ENCODE measurements at regions not wholly inside any gene's neighbourhood (a gene's known extent, or its start where the extent isn't known, plus 50 kb on each side); places are given as distances from the start of the nearest gene placed in this dataset.
"Not testable (repeated sequence)": the region's sequence is repeated elsewhere in the genome, so short reads cannot be mapped to it uniquely, and the experiment has no call there.

DNA sequence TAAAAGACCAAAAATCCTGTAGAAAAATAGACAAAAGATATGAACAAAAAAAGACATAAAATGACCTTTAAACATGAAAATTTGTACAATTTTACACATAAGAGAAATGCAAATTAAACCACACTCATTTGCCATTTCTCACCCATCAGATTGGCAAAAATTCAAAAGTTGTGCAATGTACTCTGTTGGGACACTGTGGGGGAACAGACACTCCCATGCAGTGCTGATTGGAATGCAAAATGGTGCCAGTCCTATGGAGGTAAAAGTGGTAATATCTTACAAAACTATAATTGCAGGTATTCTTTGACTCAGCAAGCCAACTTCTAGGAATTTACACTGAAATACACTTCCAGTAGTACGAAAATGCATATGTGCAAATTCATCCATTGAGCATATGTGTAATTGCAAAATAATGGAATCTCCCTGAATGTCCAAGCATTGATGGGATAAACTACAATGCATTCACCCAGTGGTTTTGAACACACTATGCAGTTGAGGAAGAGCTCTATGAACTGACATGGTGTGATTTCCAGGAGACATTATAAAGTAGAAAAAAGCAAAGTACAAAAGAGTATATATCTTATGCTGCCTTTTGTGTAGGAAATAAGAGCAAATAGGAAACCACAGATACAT, 201.8 kb upstream of the ZNF521 start:
- H3K4me1 Mint-ChIP-seq = no peaks in the 10 kb centered on the region
- ATAC-seq (ENCODE audit: low read depth) (no peak), DNase-seq (ENCODE audit: low spot score in 2 of 2) (no peak)
- no peak overlapping the region for H3K27ac Mint-ChIP-seq
- no peak overlapping the region for H3K4me3 Mint-ChIP-seq
- H3K27me3 Mint-ChIP-seq = no peaks in the 10 kb centered on the region
- no peaks in the 10 kb centered on the region for H3K9me3 Mint-ChIP-seq
- no peaks in the 10 kb centered on the region for H3K36me3 Mint-ChIP-seq

DNA sequence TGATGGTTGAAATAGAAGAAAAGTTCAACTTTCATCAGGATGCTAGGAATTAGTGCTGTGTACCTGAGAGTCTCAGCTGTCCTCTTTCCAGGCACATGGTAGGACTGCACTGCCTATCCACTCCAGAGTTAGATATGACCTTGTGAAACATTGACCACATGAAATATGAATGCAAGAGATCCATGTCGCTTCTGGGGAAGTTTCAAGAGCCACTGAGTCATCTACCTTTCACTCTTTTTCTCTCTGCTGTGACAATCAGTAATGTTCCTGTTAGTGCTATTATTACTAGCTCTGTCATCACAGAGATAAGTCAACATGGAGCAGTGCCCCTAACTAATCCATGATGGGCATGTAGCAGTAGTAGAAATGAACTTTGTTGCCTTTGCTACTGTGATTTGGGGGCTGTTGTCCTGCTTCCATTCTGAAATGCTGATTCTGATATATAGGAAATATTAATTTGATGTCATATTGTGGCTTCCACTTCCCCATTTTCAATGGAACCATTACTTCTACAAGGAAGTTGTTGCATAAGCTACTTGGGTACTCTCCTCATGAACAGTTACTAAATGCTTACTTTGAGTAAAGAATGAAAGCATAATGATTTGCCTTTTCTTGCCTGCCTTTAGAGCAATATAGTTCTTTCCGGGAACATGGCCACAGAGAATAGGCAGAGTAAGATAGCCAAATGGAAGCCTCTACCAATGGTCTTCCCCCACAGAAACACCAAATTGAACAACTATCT, 192.8 kb upstream of the ZNF521 start:
- H3K4me1 Mint-ChIP-seq = no peaks in the 10 kb centered on the region
- no peaks in the 10 kb centered on the region for H3K36me3 Mint-ChIP-seq
- no peak for ATAC-seq (ENCODE audit: low read depth)

GRCh38 chr18:25538175-25538922, 186.4 kb upstream of the ZNF521 start:
- ATAC-seq (ENCODE audit: low read depth) (no peak), DNase-seq (ENCODE audit: low spot score in 2 of 2) (no peak)
- H3K4me3 Mint-ChIP-seq = no peak overlapping the region
- peaks cover 2% of the 10 kb centered on the region for H3K9me3 Mint-ChIP-seq
- H3K36me3 Mint-ChIP-seq = no peaks in the 10 kb centered on the region
- H3K4me1 Mint-ChIP-seq = no peaks in the 10 kb centered on the region
- no peak overlapping the region for H3K27ac Mint-ChIP-seq
- H3K27me3 Mint-ChIP-seq = peaks cover 2% of the 10 kb centered on the region

More for the DNA sequence above, 192.8 kb upstream of the ZNF521 start:
- Mint-ChIP-seq H3K27ac (no peak overlapping the region), H3K27me3 (no peaks in the 10 kb centered on the region), H3K9me3 (peaks cover 5% of the 10 kb centered on the region), H3K4me3 (no peak overlapping the region)
- DNase-seq (ENCODE audit: low spot score in 2 of 2) = no peak

- Mint-ChIP-seq H3K9me3 (peaks cover 4% of the 10 kb centered on the region), H3K36me3 (no peaks in the 10 kb centered on the region), H3K27me3 (peaks cover 2% of the 10 kb centered on the region), H3K4me3 (no peak overlapping the region), H3K27ac (no peak overlapping the region), H3K4me1 (no peaks in the 10 kb centered on the region)
- ATAC-seq (ENCODE audit: low read depth) (no peak), DNase-seq (ENCODE audit: low spot score in 2 of 2) (no peak)
Measured at GRCh38 chr18:25535495-25535894, 183.5 kb upstream of the ZNF521 start.

GRCh38 chr18:25534401-25534800, 182.4 kb upstream of the ZNF521 start:
- DNase-seq (ENCODE audit: low spot score in 2 of 2) (no peak), ATAC-seq (ENCODE audit: low read depth) (no peak)
- H3K4me1 Mint-ChIP-seq = no peaks in the 10 kb centered on the region
- no peak overlapping the region for H3K27ac Mint-ChIP-seq
- H3K27me3 Mint-ChIP-seq = peaks cover 2% of the 10 kb centered on the region
- H3K4me3 Mint-ChIP-seq = no peak overlapping the region
- H3K9me3 Mint-ChIP-seq = peaks cover 4% of the 10 kb centered on the region
- no peaks in the 10 kb centered on the region for H3K36me3 Mint-ChIP-seq

GRCh38 chr18:25533218-25533617, 181.3 kb upstream of the ZNF521 start:
- Mint-ChIP-seq H3K4me3 (no peak overlapping the region), H3K4me1 (no peaks in the 10 kb centered on the region), H3K27me3 (peaks cover 2% of the 10 kb centered on the region), H3K27ac (no peak overlapping the region), H3K36me3 (no peaks in the 10 kb centered on the region), H3K9me3 (peaks cover 6% of the 10 kb centered on the region)
- ATAC-seq (ENCODE audit: low read depth) (no peak), DNase-seq (ENCODE audit: low spot score in 2 of 2) (no peak)

DNA sequence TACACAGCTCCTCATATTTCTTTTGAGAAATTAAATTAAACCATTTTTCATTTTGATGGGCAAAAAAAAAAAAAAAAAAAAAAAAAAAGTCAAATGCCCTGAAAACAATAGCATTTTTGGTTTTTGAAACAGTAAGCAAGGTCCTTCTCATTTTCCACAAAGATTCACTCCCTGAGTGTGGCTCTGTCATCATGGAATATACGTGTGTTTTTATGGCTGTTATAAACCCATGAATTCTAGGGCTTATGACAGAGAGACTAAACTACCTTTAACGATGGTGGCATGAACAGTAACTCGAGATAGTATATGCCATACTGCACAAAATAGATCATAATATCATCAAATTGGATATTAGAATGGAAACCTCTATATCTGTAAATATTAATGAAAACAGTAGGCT, 179.2 kb upstream of the ZNF521 start:
- Mint-ChIP-seq H3K36me3 (no peaks in the 10 kb centered on the region), H3K4me1 (peaks cover 1% of the 10 kb centered on the region), H3K27me3 (peaks cover 4% of the 10 kb centered on the region), H3K9me3 (peaks cover 6% of the 10 kb centered on the region), H3K4me3 (no peak overlapping the region), H3K27ac (no peak overlapping the region)
- DNase-seq (ENCODE audit: low spot score in 2 of 2) (no peak), ATAC-seq (ENCODE audit: low read depth) (no peak)

- H3K27ac Mint-ChIP-seq; ATAC-seq (ENCODE audit: low read depth); DNase-seq (ENCODE audit: low spot score in 2 of 2); H3K9me3 Mint-ChIP-seq; H3K36me3 Mint-ChIP-seq; H3K4me3 Mint-ChIP-seq; H3K27me3 Mint-ChIP-seq: not testable (repeated sequence)
- H3K4me1 Mint-ChIP-seq = peaks cover 10% of the 10 kb centered on the region
Measured at GRCh38 chr18:25525789-25526188, 173.8 kb upstream of the ZNF521 start.

- no peaks in the 10 kb centered on the region for H3K36me3 Mint-ChIP-seq
- H3K27ac Mint-ChIP-seq = peak overlapping the region; percentile 56
- H3K4me1 Mint-ChIP-seq = peaks cover 14% of the 10 kb centered on the region
- DNase-seq (ENCODE audit: low spot score in 2 of 2) = peak in 1 of 2 donors; percentile 7
- H3K9me3 Mint-ChIP-seq = peaks cover under 1% of the 10 kb centered on the region
- no peaks in the 10 kb centered on the region for H3K27me3 Mint-ChIP-seq
- ATAC-seq (ENCODE audit: low read depth) = peak; percentile 97
- peak overlapping the region; percentile 34 for H3K4me3 Mint-ChIP-seq
Measured at GRCh38 chr18:25518716-25519053, 166.7 kb upstream of the ZNF521 start.

DNA sequence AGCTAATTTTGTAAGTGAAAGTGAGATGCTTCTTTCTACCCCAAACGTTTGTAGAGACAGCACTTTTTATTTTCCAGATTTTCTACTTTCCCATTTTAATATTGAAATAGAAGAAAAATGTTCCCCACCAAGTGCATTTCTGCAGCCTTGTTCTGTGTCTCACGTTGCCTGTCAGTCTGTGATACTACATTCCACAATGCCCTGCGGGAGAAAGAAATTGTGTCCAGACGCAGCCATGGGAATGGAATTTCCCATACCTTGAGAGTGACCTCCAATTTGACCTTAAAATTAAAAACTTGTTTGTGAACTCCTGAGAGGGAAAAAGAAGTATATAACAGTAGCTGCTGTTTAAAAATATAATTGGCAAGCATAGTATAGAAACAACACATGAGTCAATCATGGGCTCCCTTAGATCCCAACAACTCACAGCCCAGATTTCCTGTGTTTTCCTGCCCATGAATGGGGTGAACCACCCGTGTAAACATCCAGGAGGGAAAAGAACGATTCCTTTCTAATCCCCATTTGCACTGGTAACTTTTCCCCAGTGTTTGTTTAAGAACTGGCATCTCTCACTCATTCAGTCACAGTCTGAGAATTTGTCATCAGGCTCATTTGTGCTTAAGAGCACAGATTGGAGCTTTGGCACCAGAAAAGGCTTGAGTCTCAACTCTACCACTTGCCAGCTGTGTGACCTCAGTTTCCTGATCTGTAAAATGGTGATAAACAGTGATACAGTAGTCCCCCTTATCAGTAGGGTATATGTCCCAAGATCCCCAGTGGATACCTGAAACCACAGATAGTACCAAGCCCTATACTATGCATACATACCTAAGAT, 166.1 kb upstream of the ZNF521 start:
- Mint-ChIP-seq H3K27ac (peak overlapping the region; percentile 56), H3K4me3 (no peak overlapping the region), H3K36me3 (no peaks in the 10 kb centered on the region), H3K27me3 (no peaks in the 10 kb centered on the region), H3K4me1 (peaks cover 14% of the 10 kb centered on the region), H3K9me3 (peaks cover 2% of the 10 kb centered on the region)
- no peak for DNase-seq (ENCODE audit: low spot score in 2 of 2)
- peak; percentile 31 for ATAC-seq (ENCODE audit: low read depth)

DNA sequence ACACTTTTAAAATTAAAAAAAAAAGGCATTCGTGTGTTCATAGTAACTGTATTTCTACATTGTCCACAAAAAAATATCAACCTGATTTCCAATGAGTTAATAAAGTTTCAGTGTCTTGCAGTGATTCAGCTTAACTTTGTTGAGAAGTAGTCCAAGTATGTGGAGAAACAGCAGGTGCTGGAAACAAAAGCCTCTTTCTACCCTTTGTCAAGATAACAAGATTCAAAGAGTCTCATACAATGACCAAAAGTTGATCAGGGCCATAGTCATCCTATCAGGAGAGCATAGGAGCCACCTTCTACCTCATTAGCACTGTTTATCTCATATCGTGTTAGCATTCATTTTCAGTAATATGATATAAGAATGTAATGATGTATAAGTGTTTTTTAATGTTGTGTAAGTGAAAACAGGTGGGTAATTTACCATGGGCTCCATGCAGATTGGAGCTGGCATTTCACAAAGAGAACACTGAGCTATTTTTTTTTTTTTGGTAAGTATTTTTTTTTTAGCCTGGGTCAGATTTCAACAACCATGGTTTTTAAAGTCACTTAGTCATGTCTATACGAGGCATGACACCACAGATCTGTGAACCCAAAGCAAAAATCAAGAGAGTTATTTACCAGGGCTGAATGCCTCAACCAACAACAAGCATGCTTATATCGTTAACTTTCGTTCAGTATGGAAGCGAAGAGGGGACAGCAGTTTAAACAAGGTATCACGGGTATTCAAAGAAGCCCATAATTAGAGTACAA, 165.0 kb upstream of the ZNF521 start:
- ATAC-seq (ENCODE audit: low read depth) (no peak), DNase-seq (ENCODE audit: low spot score in 2 of 2) (no peak)
- Mint-ChIP-seq H3K27me3 (no peaks in the 10 kb centered on the region), H3K9me3 (peaks cover 2% of the 10 kb centered on the region), H3K36me3 (no peaks in the 10 kb centered on the region), H3K4me1 (peaks cover 14% of the 10 kb centered on the region), H3K27ac (no peak overlapping the region), H3K4me3 (no peak overlapping the region)

DNA sequence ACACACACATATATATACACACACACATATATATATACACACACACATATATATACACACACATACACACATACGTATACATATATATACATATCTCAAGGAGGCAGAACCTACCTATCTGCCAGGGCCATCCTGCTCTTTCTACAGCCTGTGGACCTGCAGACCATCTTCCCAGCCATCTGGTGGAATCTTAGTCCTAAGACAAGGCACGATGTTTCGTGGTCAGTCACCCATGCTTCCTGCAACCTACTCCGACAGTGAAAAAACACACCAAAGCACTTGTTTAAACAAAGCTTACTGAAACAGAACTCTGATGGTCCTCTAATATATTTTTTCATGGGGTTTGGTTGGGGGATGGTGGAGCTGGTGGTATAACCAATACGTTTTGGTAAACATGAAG, 164.2 kb upstream of the ZNF521 start:
- no peak for ATAC-seq (ENCODE audit: low read depth)
- Mint-ChIP-seq H3K9me3 (peaks cover 2% of the 10 kb centered on the region), H3K27me3 (no peaks in the 10 kb centered on the region), H3K4me1 (peaks cover 14% of the 10 kb centered on the region), H3K4me3 (no peak overlapping the region), H3K36me3 (no peaks in the 10 kb centered on the region), H3K27ac (no peak overlapping the region)
- no peak for DNase-seq (ENCODE audit: low spot score in 2 of 2)

GRCh38 chr18:25510096-25510495, 158.1 kb upstream of the ZNF521 start:
- no peak for ATAC-seq (ENCODE audit: low read depth)
- Mint-ChIP-seq H3K27ac (no peak overlapping the region), H3K27me3 (peaks cover 2% of the 10 kb centered on the region), H3K4me3 (no peak overlapping the region), H3K36me3 (no peaks in the 10 kb centered on the region), H3K4me1 (no peaks in the 10 kb centered on the region), H3K9me3 (peaks cover 2% of the 10 kb centered on the region)
- DNase-seq (ENCODE audit: low spot score in 2 of 2) = no peak

Data from memory B cell (primary cell).